ENCODE measurements at regions not wholly inside any gene's neighbourhood (a gene's known extent, or its start where the extent isn't known, plus 50 kb on each side); places are given as distances from the start of the nearest gene placed in this dataset.
A peak's percentile ranks its signal among the peaks of the same experiment; 100 is the strongest.

- TF ChIP-seq CTCF (conservative IDR thresholded peaks at IDR 0.05): no peak
- Mint-ChIP-seq H3K36me3 (peaks cover 3% of the 10 kb centered on the region), H3K27me3 (no peaks in the 10 kb centered on the region), H3K4me1 (ENCODE audit: unreplicated experiment) (peaks cover 33% of the 10 kb centered on the region), H3K27ac (no peak overlapping the region), H3K4me3 (no peak overlapping the region), H3K9me3 (peaks cover 11% of the 10 kb centered on the region)
- DNase-seq (ENCODE audit: extremely low spot score, unreplicated experiment): no peak
These were observed 127.3 kb upstream of the DTNBP1 start for GRCh38 chr6:15790116-15790515.

GRCh38 chr6:15786846-15787245, 124.0 kb upstream of the DTNBP1 start:
- Mint-ChIP-seq H3K9me3 (peaks cover 16% of the 10 kb centered on the region), H3K27me3 (no peaks in the 10 kb centered on the region), H3K36me3 (peaks cover 3% of the 10 kb centered on the region), H3K4me1 (ENCODE audit: unreplicated experiment) (peaks cover 20% of the 10 kb centered on the region), H3K27ac (no peak overlapping the region), H3K4me3 (no peak overlapping the region)
- DNase-seq (ENCODE audit: extremely low spot score, unreplicated experiment): no peak
- no peak for TF ChIP-seq CTCF (conservative IDR thresholded peaks at IDR 0.05)

- Mint-ChIP-seq H3K4me1 (ENCODE audit: unreplicated experiment) (peaks cover 1% of the 10 kb centered on the region), H3K9me3 (peaks cover 12% of the 10 kb centered on the region), H3K4me3 (no peak overlapping the region), H3K36me3 (no peaks in the 10 kb centered on the region), H3K27me3 (no peaks in the 10 kb centered on the region), H3K27ac (no peak overlapping the region)
- no peak for DNase-seq (ENCODE audit: extremely low spot score, unreplicated experiment)
- TF ChIP-seq CTCF (conservative IDR thresholded peaks at IDR 0.05): no peak
These were observed 120.7 kb upstream of the DTNBP1 start for GRCh38 chr6:15783484-15783883.

GRCh38 chr6:15781890-15782289, 119.1 kb upstream of the DTNBP1 start:
- TF ChIP-seq CTCF (conservative IDR thresholded peaks at IDR 0.05): no peak

GRCh38 chr6:15781333-15781732, 118.5 kb upstream of the DTNBP1 start:
- Mint-ChIP-seq H3K27ac (peak overlapping the region; percentile 68), H3K27me3 (no peaks in the 10 kb centered on the region), H3K4me1 (ENCODE audit: unreplicated experiment) (peaks cover 6% of the 10 kb centered on the region), H3K4me3 (peak overlapping the region; percentile 36), H3K36me3 (no peaks in the 10 kb centered on the region), H3K9me3 (peaks cover 8% of the 10 kb centered on the region)
- no peak for TF ChIP-seq CTCF (conservative IDR thresholded peaks at IDR 0.05)
- no peak for DNase-seq (ENCODE audit: extremely low spot score, unreplicated experiment)

More at GRCh38 chr6:15781890-15782289, 119.1 kb upstream of the DTNBP1 start:
- Mint-ChIP-seq H3K27me3 (no peaks in the 10 kb centered on the region), H3K4me3 (no peak overlapping the region), H3K27ac (no peak overlapping the region), H3K4me1 (ENCODE audit: unreplicated experiment) (peaks cover 5% of the 10 kb centered on the region), H3K9me3 (peaks cover 9% of the 10 kb centered on the region), H3K36me3 (no peaks in the 10 kb centered on the region)
- no peak for DNase-seq (ENCODE audit: extremely low spot score, unreplicated experiment)

- Mint-ChIP-seq H3K9me3 (peaks cover 5% of the 10 kb centered on the region), H3K36me3 (no peaks in the 10 kb centered on the region), H3K4me3 (no peak overlapping the region), H3K4me1 (ENCODE audit: unreplicated experiment) (peaks cover 10% of the 10 kb centered on the region), H3K27me3 (no peaks in the 10 kb centered on the region), H3K27ac (no peak overlapping the region)
- no peak for TF ChIP-seq CTCF (conservative IDR thresholded peaks at IDR 0.05)
- DNase-seq (ENCODE audit: extremely low spot score, unreplicated experiment): no peak
These were observed 117.6 kb upstream of the DTNBP1 start for GRCh38 chr6:15780437-15780836.
